DOHH2 (cell line): ENCODE measurements at regions not wholly inside any gene's neighbourhood (a gene's known extent, or its start where the extent isn't known, plus 50 kb on each side); places are given as distances from the start of the nearest gene placed in this dataset.

Source experiments
- H3F3A ChIP-seq: fragments of 200-600 bp; sonication (generic), shearing (Covaris generic); 2 replicates; pipeline ENCODE4 v1.6.0; 2016; ENCODE audit warnings: antibody characterized with exemption, mild to moderate bottlenecking; ENCODE audit not compliant: control insufficient read depth, insufficient read depth
- H3K27ac ChIP-seq: fragments of 200-600 bp; sonication (generic); 2 replicates; pipeline ENCODE4 v1.5.1; 2014; ENCODE audit warnings: low read depth, mild to moderate bottlenecking, low read length, moderate library complexity
- H3K27me3 ChIP-seq: fragments of 200-600 bp; sonication (generic); 2 replicates; pipeline ENCODE4 v1.6.1; 2014; ENCODE audit warnings: mild to moderate bottlenecking, low read length, mixed read lengths; ENCODE audit not compliant: control insufficient read depth
- H3K36me3 ChIP-seq: fragments of 200-600 bp; sonication (generic); 2 replicates; pipeline ENCODE4 v1.6.1; 2014; ENCODE audit warnings: mild to moderate bottlenecking, low read length, moderate library complexity, mixed read lengths; ENCODE audit not compliant: control insufficient read depth
- H3K4me1 ChIP-seq: fragments of 200-600 bp; sonication (generic); 2 replicates; pipeline ENCODE4 v1.6.1; 2014; ENCODE audit warnings: mild to moderate bottlenecking, low read length, mixed read lengths; ENCODE audit not compliant: control insufficient read depth
- H3K4me2 ChIP-seq: fragments of 200-600 bp; sonication (generic); 2 replicates; pipeline ENCODE4 v1.6.0; 2014; ENCODE audit warnings: mild to moderate bottlenecking, low read length, moderate library complexity
- H3K4me3 ChIP-seq: fragments of 200-600 bp; sonication (generic); 2 replicates; pipeline ENCODE4 v1.5.1; 2014; ENCODE audit warnings: mild to moderate bottlenecking, low read length, mixed read lengths
- H3K79me2 ChIP-seq: fragments of 200-600 bp; sonication (generic); 2 replicates; pipeline ENCODE4 v1.6.1; 2014; ENCODE audit warnings: mild to moderate bottlenecking, low read length, mixed read lengths; ENCODE audit not compliant: control insufficient read depth
- H3K9me2 ChIP-seq: fragments of 200-600 bp; sonication (generic); replicated peaks from 2 replicates; pipeline ENCODE4 v1.6.1; 2014; ENCODE audit warnings: mild to moderate bottlenecking, low read length, mixed read lengths; ENCODE audit not compliant: control insufficient read depth
- H3K9me3 ChIP-seq: fragments of 200-600 bp; sonication (generic); 2 replicates; pipeline ENCODE4 v1.6.1; 2014; ENCODE audit warnings: antibody characterized with exemption, low read length, mixed read lengths; ENCODE audit not compliant: control insufficient read depth, insufficient read depth
- H4K20me1 ChIP-seq: fragments of 200-600 bp; sonication (generic); 2 replicates; pipeline ENCODE4 v1.6.0; 2014; ENCODE audit warnings: low read depth, mild to moderate bottlenecking, antibody characterized with exemption, low read length, moderate library complexity; ENCODE audit not compliant: control insufficient read depth, insufficient read depth
- EZH2phosphoT487 ChIP-seq: fragments of 200-600 bp; sonication (generic); IDR thresholded peaks from 2 replicates; pipeline ENCODE4 v1.6.1; 2017; ENCODE audit warnings: borderline replicate concordance, mild to moderate bottlenecking, antibody characterized with exemption, low read length, moderate library complexity, mixed read lengths
- TF ChIP-seq, protein P1 (sequence below): fragments of 200-600 bp; sonication (generic); IDR thresholded peaks from one replicate; pipeline ENCODE4 v1.5.1; 2014; ENCODE audit warnings: antibody characterized with exemption, mild to moderate bottlenecking, low read depth, low read length; ENCODE audit not compliant: poor library complexity, severe bottlenecking

- H3K36me3 ChIP-seq = no peaks in the 10 kb centered on the region
- no peaks in the 10 kb centered on the region for H3K79me2 ChIP-seq
- no peak overlapping the region for H3K4me2 ChIP-seq
- H3K4me1 ChIP-seq = no peaks in the 10 kb centered on the region
- H3K27ac ChIP-seq = no peak overlapping the region
- H3K4me3 ChIP-seq = no peak overlapping the region
- no peaks in the 10 kb centered on the region for H4K20me1 ChIP-seq
- no peaks in the 10 kb centered on the region; the same call in 1 of the 2 replicates for H3K27me3 ChIP-seq
- H3K9me3 ChIP-seq = 0 out of 2 replicates have a peak, but pooled peaks cover 6% of the 10 kb centered on the region
- H3F3A ChIP-seq = no peaks in the 10 kb centered on the region
- no peaks in the 10 kb centered on the region for H3K9me2 ChIP-seq
- TF ChIP-seq, protein P1, sequence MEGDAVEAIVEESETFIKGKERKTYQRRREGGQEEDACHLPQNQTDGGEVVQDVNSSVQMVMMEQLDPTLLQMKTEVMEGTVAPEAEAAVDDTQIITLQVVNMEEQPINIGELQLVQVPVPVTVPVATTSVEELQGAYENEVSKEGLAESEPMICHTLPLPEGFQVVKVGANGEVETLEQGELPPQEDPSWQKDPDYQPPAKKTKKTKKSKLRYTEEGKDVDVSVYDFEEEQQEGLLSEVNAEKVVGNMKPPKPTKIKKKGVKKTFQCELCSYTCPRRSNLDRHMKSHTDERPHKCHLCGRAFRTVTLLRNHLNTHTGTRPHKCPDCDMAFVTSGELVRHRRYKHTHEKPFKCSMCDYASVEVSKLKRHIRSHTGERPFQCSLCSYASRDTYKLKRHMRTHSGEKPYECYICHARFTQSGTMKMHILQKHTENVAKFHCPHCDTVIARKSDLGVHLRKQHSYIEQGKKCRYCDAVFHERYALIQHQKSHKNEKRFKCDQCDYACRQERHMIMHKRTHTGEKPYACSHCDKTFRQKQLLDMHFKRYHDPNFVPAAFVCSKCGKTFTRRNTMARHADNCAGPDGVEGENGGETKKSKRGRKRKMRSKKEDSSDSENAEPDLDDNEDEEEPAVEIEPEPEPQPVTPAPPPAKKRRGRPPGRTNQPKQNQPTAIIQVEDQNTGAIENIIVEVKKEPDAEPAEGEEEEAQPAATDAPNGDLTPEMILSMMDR = no peak
- no peak for TF ChIP-seq EZH2phosphoT487
Measured at GRCh38 chr18:24734058-24734457, 273.6 kb downstream of the HRH4 start.

- no peaks in the 10 kb centered on the region for H3K9me2 ChIP-seq
- no peaks in the 10 kb centered on the region for H3K36me3 ChIP-seq
- H3K9me3 ChIP-seq = 0 out of 2 replicates have a peak, but pooled peaks cover 6% of the 10 kb centered on the region
- H4K20me1 ChIP-seq = no peaks in the 10 kb centered on the region
- no peak overlapping the region for H3K4me2 ChIP-seq
- no peaks in the 10 kb centered on the region for H3K4me1 ChIP-seq
- H3F3A ChIP-seq = no peaks in the 10 kb centered on the region
- TF ChIP-seq EZH2phosphoT487 = no peak
- TF ChIP-seq, protein P1 = no peak
- H3K27ac ChIP-seq = no peak overlapping the region
- H3K27me3 ChIP-seq = no peaks in the 10 kb centered on the region
- no peaks in the 10 kb centered on the region for H3K79me2 ChIP-seq
- H3K4me3 ChIP-seq = no peak overlapping the region
Measured at GRCh38 chr18:24735624-24736231, 275.3 kb downstream of the HRH4 start.

GRCh38 chr18:24736662-24737330, 276.4 kb downstream of the HRH4 start:
- Histone ChIP-seq H3K4me1 (no peaks in the 10 kb centered on the region), H3K9me3 (0 out of 2 replicates have a peak, but pooled peaks cover 6% of the 10 kb centered on the region), H3K4me2 (no peak overlapping the region), H3K36me3 (no peaks in the 10 kb centered on the region), H3K9me2 (no peaks in the 10 kb centered on the region), H3F3A (no peaks in the 10 kb centered on the region), H4K20me1 (no peaks in the 10 kb centered on the region), H3K27ac (no peak overlapping the region), H3K4me3 (no peak overlapping the region), H3K79me2 (no peaks in the 10 kb centered on the region), H3K27me3 (no peaks in the 10 kb centered on the region)
- TF ChIP-seq, protein P1 = no peak
- no peak for TF ChIP-seq EZH2phosphoT487
